SK-MEL-5 (cell line): ENCODE measurements at regions not wholly inside any gene's neighbourhood (a gene's known extent, or its start where the extent isn't known, plus 50 kb on each side); places are given as distances from the start of the nearest gene placed in this dataset.
A peak's percentile ranks its signal among the peaks of the same experiment; 100 is the strongest.
"Not testable (repeated sequence)": the region's sequence is repeated elsewhere in the genome, so short reads cannot be mapped to it uniquely, and the experiment has no call there.

Experiments
- DNase-seq: peaks from one replicate; pipeline ENCODE4 v3.0.0-alpha.2; 2016; ENCODE audit warnings: low read depth, low spot score
- in situ Hi-C: cut with HindIII; loops from 2 replicates; pipeline ENCODE4 v1.10.0; 2016; ENCODE audit warnings: low sequenced_read_pairs, high pct_unique_total_duplicates, low pct_unique_long_range_greater_than_20kb

DNA sequence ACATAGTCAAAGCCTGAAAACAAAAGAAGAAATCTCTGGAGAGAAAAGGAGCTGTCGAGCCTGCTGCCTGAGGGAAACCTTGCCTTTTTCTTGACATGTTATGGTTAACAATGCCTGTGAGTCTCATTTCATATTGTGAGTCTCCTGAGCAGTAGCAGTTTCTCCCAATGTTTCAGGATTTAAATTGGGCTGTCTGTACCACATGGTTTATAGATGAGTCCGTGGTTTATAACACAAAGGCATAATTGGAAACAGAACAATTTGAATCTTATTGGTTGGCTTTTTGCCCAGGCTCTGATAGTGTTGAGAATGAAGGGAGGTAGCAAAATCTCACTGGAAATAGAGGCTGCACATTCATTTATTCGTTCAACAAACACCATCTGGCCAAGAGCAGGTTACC is 540.9 kb downstream of the RAB38 start:
- in situ Hi-C loops: no loop called here
- no peak for DNase-seq

- DNase-seq: no peak
- in situ Hi-C loops: no loop called here
Observed at GRCh38 chr11:87628957-87629356, 546.3 kb downstream of the RAB38 start.

DNA sequence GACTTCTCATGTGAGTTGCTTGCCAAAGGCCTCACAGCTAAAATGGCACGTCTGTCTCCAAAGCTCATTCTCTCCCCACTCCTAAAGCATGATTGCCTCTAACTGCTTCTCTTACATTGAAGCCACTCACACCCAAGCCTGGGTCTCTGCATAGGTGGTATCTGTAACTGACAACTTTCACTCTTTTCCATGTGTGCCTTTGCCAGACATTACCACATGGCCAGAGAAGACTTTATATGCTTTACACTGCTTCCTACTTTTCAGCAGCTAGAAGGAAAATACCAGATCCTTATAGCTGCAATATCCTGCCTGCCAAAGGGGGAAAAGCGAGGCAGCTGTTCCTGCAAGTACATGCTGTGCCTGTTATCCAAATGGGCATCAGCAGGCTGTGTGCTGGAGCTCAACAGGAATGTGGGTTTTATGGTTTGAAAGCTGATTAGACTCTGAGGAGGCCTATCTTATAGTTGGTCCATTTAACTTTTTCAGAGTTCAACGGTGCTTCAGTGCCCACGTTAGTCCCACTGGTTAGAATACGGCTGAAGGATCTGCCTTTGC is 547.1 kb downstream of the RAB38 start:
- in situ Hi-C loops: no loop called here
- DNase-seq: peak; percentile 1

- in situ Hi-C loops, DNase-seq: not testable (repeated sequence)
Observed at GRCh38 chr11:87623531-87624365, 551.5 kb downstream of the RAB38 start.

DNA sequence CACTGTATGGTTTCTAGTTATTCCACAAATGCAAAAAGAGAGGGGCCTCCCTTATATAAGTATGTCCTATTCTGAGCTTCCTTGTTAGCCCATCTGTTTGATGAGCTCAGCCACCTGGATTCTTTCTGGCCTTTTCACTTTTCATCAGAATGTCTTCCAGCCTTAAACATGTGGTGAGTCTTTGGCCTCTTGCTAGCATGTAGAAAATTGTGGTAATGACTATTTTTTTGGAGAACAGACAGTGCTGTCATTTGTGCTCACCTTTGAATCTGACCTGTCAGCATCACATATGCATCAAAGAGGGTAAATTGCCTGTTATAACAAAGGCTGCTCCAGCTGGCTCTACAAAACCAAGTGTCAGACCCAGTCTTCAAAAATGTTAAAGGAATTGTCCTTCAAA is 558.7 kb downstream of the RAB38 start:
- in situ Hi-C loops: no loop called here
- DNase-seq: no peak

- in situ Hi-C loops: no loop called here
- DNase-seq: no peak
Observed at GRCh38 chr11:87604350-87604749, 566.6 kb downstream of the TMEM135 start.

DNA sequence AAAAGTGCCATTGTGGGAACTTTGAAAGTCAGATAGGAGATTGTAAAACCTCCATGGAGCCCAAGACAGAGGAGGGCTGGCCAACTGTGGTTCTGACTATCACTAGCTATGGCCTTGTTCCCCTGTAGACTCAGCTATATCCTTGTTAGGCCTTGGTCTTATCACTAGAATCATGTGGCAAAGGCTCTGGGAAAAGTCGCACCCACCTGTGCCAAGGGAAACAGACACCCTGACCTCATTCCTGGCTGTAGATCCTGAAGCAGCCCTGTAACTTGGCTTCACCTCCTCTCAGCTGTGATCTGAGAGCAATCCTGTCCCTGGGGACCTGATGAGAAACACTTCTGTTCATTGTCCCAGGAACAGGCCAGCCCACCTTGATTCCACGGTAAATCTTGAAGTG is 566.2 kb downstream of the TMEM135 start:
- DNase-seq: no peak
- in situ Hi-C loops: no loop called here

- no peak for DNase-seq
- in situ Hi-C loops: no loop called here
Observed at GRCh38 chr11:87602776-87603175, 565.0 kb downstream of the TMEM135 start.

GRCh38 chr11:87600938-87601337 is 563.2 kb downstream of the TMEM135 start:
- in situ Hi-C loops: no loop called here
- DNase-seq: no peak

- no peak for DNase-seq
- in situ Hi-C loops: no loop called here
Observed at GRCh38 chr11:87597725-87598124, 560.0 kb downstream of the TMEM135 start.

- in situ Hi-C loops: no loop called here
- peak; percentile 46 for DNase-seq
Observed at GRCh38 chr11:87596176-87596575, 558.4 kb downstream of the TMEM135 start.

- in situ Hi-C loops: no loop called here
- DNase-seq: no peak
Observed at GRCh38 chr11:87589082-87589481, 551.3 kb downstream of the TMEM135 start.

DNA sequence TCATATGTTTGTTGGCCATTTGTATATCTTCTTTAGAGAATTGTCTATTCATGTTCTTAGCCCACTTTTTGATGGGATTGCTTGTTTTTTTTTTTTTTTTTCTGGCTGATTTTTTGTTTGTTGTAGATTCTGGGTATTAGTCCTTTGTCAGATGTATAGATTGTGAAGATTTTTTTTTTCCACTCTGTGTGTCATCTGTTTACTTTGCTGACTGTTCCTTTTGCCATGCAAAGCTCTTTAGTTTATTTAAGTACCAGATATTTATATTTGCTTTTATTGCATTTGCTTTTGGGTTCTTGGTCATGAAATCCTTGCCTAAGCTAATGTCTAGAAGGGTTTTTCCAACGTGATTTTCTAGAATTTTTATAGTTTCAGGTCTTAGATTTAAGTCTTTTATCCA is 547.9 kb downstream of the TMEM135 start:
- DNase-seq, in situ Hi-C loops: not testable (repeated sequence)

- DNase-seq: no peak
- in situ Hi-C loops: no loop called here
Observed at GRCh38 chr11:87583931-87584330, 546.2 kb downstream of the TMEM135 start.

DNA sequence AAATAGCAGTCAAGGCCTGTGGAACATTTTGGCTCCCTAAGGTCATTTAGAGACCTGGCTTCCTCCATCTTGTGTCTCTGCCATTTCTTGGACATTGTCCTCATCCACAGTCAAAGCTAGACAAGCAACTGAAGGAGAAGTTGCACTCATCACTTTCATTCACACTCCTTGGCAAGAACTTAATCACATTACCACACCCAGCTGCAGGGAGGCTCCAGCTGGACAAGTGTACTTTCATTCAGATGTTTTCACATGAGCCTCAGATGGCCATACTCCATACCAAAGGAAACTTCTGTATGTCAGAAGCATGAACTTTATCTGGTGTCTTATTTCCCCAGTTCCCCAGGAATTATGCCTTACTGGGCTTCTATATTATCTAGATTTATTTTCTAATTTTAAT is 537.4 kb downstream of the TMEM135 start:
- DNase-seq: no peak
- in situ Hi-C loops: no loop called here

- in situ Hi-C loops: no loop called here
- DNase-seq: no peak
Observed at GRCh38 chr11:87574193-87574592, 536.5 kb downstream of the TMEM135 start.

DNA sequence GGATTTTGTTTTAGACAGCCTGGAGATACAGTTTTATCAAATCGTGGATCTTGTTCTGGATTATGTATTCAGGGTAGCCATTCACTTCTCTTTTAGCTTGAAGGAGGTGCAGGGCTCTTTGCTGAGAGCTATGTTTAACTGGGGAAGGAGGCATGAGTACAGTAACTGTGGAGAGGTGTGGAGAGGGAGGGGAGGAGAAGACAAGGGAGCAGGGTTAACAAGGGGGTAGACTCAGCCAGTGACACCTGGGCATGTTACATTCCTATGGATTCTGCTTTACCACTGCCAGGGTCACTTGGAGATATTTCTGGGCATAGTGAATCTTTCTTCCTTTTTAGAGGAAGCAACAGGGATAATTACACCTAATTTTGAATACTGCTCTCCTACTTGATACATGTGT is 536.0 kb downstream of the TMEM135 start:
- in situ Hi-C loops: no loop called here

DNA sequence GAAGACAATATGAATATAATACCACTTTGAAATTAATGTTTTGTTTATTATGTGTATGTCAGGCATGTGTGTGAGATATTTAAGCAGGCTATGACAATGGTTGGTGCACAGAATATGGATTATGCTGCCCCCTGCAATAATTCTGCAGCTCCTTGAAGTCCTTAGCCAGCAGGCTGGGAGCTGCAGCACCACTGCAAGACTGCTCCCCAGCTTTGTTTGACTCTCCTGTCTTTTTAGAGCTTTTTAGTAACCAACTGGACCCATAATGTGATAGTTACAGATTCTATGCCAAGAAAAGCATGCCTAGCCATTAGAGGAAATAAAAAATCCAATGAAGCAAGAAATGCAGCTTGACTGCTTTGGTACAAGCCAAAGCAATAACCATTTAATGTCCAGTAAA is 535.1 kb downstream of the TMEM135 start:
- in situ Hi-C loops: no loop called here
- no peak for DNase-seq

More for the DNA sequence above, 536.0 kb downstream of the TMEM135 start:
- no peak for DNase-seq

GRCh38 chr11:87560352-87560751 is 522.6 kb downstream of the TMEM135 start:
- in situ Hi-C loops: no loop called here
- DNase-seq: no peak
